A549 (cell line): ENCODE measurements at regions not wholly inside any gene's neighbourhood (a gene's known extent, or its start where the extent isn't known, plus 50 kb on each side); places are given as distances from the start of the nearest gene placed in this dataset.

Experiments
- ATAC-seq, 2 experiments: fragments of 200-7000 bp in 1 of 2; fragments of >200 bp in 1 of 2; cut with Nextera tagmentation in 1 of 2; cut with Tn5 transposase in 1 of 2; 3 replicates each; pipeline versions ENCODE4 v1.8.0 to v1.9.1; 2018 to 2020; ENCODE audit warnings: mild to moderate bottlenecking in 1 of 2, moderate library complexity in 1 of 2
- CTCF ChIA-PET: fragments of 300-600 bp; sonication (Branson Sonifier 250); formaldehyde crosslinking; extraction: SDS; loops from one replicate; lab custom pipeline; 2021; ENCODE audit warnings: antibody characterized with exemption, inconsistent platforms; lab: Yijun Ruan, JAX
- POLR2A ChIA-PET: fragments of 350-600 bp; formaldehyde crosslinking; extraction: SDS; loops from one replicate; lab custom pipeline; 2021; ENCODE audit warnings: antibody characterized with exemption, inconsistent platforms; lab: Yijun Ruan, JAX
- DNase-seq, 2 experiments: peaks; one replicate each; pipeline versions ENCODE4 v3.0.0 to v3.0.0-alpha.2; 2011 to 2016; ENCODE audit warnings: low read depth in 1 of 2, low spot score in 1 of 2
- FAIRE-seq: peaks from 2 replicates; lab custom pipeline; 2011; peaks lifted over from hg19 to GRCh38; lab: Jason Lieb, UNC
- H3K27ac ChIP-seq, 2 experiments: fragments of >200 bp; sonication (Bioruptor Twin); formaldehyde crosslinking; 3 replicates each; pipeline ENCODE4 v1.5.1; 2016 to 2017
- H3K4me1 ChIP-seq: fragments of >200 bp; sonication (Bioruptor Twin); formaldehyde crosslinking; 3 replicates; pipeline ENCODE4 v1.6.1; 2016
- H3K4me2 ChIP-seq: fragments of >200 bp; sonication (Bioruptor Twin); formaldehyde crosslinking; 3 replicates; pipeline ENCODE4 v1.6.1; 2016
- H3K4me3 ChIP-seq: fragments of >200 bp; sonication (Bioruptor Twin); formaldehyde crosslinking; 3 replicates; pipeline ENCODE4 v1.5.1; 2016
- H3K9me3 ChIP-seq: fragments of >200 bp; sonication (Bioruptor Twin); formaldehyde crosslinking; 3 replicates; pipeline ENCODE4 v1.6.1; 2016
- BHLHE40 ChIP-seq: IDR thresholded peaks from 2 replicates; pipeline ENCODE4 v1.6.1; 2012; ENCODE audit warnings: low read depth, low read length, inconsistent platforms
- CBX2 ChIP-seq: fragments of 200-600 bp; sonication (generic); IDR thresholded peaks from 2 replicates; pipeline ENCODE4 v1.6.1; 2016; ENCODE audit warnings: low read depth, mild to moderate bottlenecking, borderline replicate concordance
- CBX8 ChIP-seq: fragments of 200-600 bp; sonication (generic); IDR thresholded peaks from 2 replicates; pipeline ENCODE4 v1.6.1; 2016
- CHD4 ChIP-seq: fragments of 200-600 bp; sonication (generic); IDR thresholded peaks from 2 replicates; pipeline ENCODE4 v1.6.1; 2016; ENCODE audit warnings: antibody characterized with exemption, mild to moderate bottlenecking, borderline replicate concordance
- EHF ChIP-seq: fragments of 250-450 bp; sonication (Bioruptor Pico); IDR thresholded peaks from 2 replicates; pipeline ENCODE4 v1.5.0; 2020; ENCODE audit warnings: mild to moderate bottlenecking
- FOXS1 ChIP-seq: fragments of 250-450 bp; sonication (Bioruptor Pico); IDR thresholded peaks from 2 replicates; pipeline ENCODE4 v1.5.0; 2020; ENCODE audit warnings: mild to moderate bottlenecking, moderate library complexity
- GATA3 ChIP-seq: IDR thresholded peaks from 2 replicates; pipeline ENCODE4 v1.6.1; 2012; ENCODE audit warnings: borderline replicate concordance
- HDAC2 ChIP-seq: fragments of 200-600 bp; sonication (generic); IDR thresholded peaks from 2 replicates; pipeline ENCODE4 v1.6.1; 2016
- HEYL ChIP-seq: fragments of 250-450 bp; sonication (Bioruptor Pico); IDR thresholded peaks from 2 replicates; pipeline ENCODE4 v1.8.0; 2021; ENCODE audit warnings: mild to moderate bottlenecking, moderate library complexity
- HOXB5 ChIP-seq: fragments of 250-450 bp; sonication (Bioruptor Pico); IDR thresholded peaks from 2 replicates; pipeline ENCODE4 v1.5.0; 2020; ENCODE audit warnings: mild to moderate bottlenecking, moderate library complexity
- JUN ChIP-seq, 2 experiments: fragments of >200 bp; sonication (Bioruptor Twin); formaldehyde crosslinking; IDR thresholded peaks; 2 replicates in 1 of 2; 3 replicates in 1 of 2; pipeline ENCODE4 v1.6.1; 2016 to 2017
- JUNB ChIP-seq: fragments of >200 bp; sonication (Bioruptor Twin); formaldehyde crosslinking; IDR thresholded peaks from 2 replicates; pipeline ENCODE4 v1.6.1; 2016
- KDM1A ChIP-seq: fragments of 200-600 bp; sonication (generic); IDR thresholded peaks from 2 replicates; pipeline ENCODE4 v1.6.1; 2016; ENCODE audit warnings: low read depth, mild to moderate bottlenecking
- KDM5A ChIP-seq: fragments of 200-600 bp; sonication (generic); IDR thresholded peaks from 2 replicates; pipeline ENCODE4 v1.6.1; 2016; ENCODE audit warnings: antibody characterized with exemption, mild to moderate bottlenecking
- MYC ChIP-seq: IDR thresholded peaks from 2 replicates; pipeline ENCODE4 v1.6.1; 2012; ENCODE audit warnings: mild to moderate bottlenecking, inconsistent platforms, low read length, improper control_type of control experiment, borderline replicate concordance
- POLR2A ChIP-seq: IDR thresholded peaks from 2 replicates; pipeline ENCODE4 v1.6.1; 2012; ENCODE audit warnings: mild to moderate bottlenecking, low read length
- RAD21 ChIP-seq, 2 experiments: fragments of >200 bp in 1 of 2; sonication (Bioruptor Twin) in 1 of 2; formaldehyde crosslinking in 1 of 2; IDR thresholded peaks in 1 of 2; conservative IDR thresholded peaks in 1 of 2; 2 replicates in 1 of 2; 3 replicates in 1 of 2; pipeline ENCODE4 v1.6.1; 2012 to 2018; ENCODE audit warnings: inconsistent platforms in 1 of 2
- RARB ChIP-seq: fragments of 250-450 bp; sonication (Bioruptor Pico); IDR thresholded peaks from 2 replicates; pipeline ENCODE4 v1.8.0; 2021; ENCODE audit warnings: mild to moderate bottlenecking, moderate library complexity
- RNF2 ChIP-seq: fragments of 200-600 bp; sonication (generic); IDR thresholded peaks from 2 replicates; pipeline ENCODE4 v1.6.1; 2016; ENCODE audit warnings: low read depth, mild to moderate bottlenecking, antibody characterized with exemption, moderate library complexity, borderline replicate concordance
- SREBF2 ChIP-seq: fragments of 450-650 bp; IDR thresholded peaks from 2 replicates; pipeline ENCODE4 v1.6.1; 2014; ENCODE audit warnings: mild to moderate bottlenecking, moderate library complexity
- TP53 ChIP-seq: fragments of 250-450 bp; sonication (Bioruptor Pico); IDR thresholded peaks from 2 replicates; pipeline ENCODE4 v1.5.0; 2021; ENCODE audit warnings: mild to moderate bottlenecking, moderate library complexity
- ZFP36 ChIP-seq: fragments of 450-650 bp; IDR thresholded peaks from 2 replicates; pipeline ENCODE4 v1.6.1; 2014; ENCODE audit warnings: borderline replicate concordance; ENCODE audit not compliant: partially characterized antibody
- ZSCAN20 ChIP-seq: fragments of 250-450 bp; sonication (Bioruptor Pico); IDR thresholded peaks from 2 replicates; pipeline ENCODE4 v1.8.0; 2022; ENCODE audit warnings: mild to moderate bottlenecking, moderate library complexity
- WGBS: methylation state at CpG from one replicate; pipeline ENCODE4 v1.1.6; 2017; ENCODE audit errors: missing lambda C conversion rate; 5-methylcytosine and 5-hydroxymethylcytosine counted together
- TF ChIP-seq, protein P1 (sequence below): fragments of 450-650 bp; IDR thresholded peaks from 2 replicates; pipeline ENCODE4 v1.6.1; 2014; ENCODE audit warnings: antibody characterized with exemption
- TF ChIP-seq, protein P2 (sequence below): IDR thresholded peaks from 2 replicates; pipeline ENCODE4 v1.6.1; 2012; ENCODE audit warnings: low read depth, borderline replicate concordance
- TF ChIP-seq, protein P3 (sequence below): fragments of 150-350 bp; IDR thresholded peaks from 2 replicates; pipeline ENCODE4 v1.6.1; 2014; ENCODE audit warnings: low read depth, mild to moderate bottlenecking, low read length
- TF ChIP-seq, protein P4 (sequence below): fragments of >200 bp; sonication (Bioruptor Twin); formaldehyde crosslinking; IDR thresholded peaks from 3 replicates; pipeline ENCODE4 v1.6.1; 2016
- TF ChIP-seq, protein P5 (sequence below): fragments of 250-450 bp; sonication (Bioruptor Pico); IDR thresholded peaks from 2 replicates; pipeline ENCODE4 v1.5.0; 2020; ENCODE audit warnings: low read depth, mild to moderate bottlenecking, moderate library complexity

DNA sequence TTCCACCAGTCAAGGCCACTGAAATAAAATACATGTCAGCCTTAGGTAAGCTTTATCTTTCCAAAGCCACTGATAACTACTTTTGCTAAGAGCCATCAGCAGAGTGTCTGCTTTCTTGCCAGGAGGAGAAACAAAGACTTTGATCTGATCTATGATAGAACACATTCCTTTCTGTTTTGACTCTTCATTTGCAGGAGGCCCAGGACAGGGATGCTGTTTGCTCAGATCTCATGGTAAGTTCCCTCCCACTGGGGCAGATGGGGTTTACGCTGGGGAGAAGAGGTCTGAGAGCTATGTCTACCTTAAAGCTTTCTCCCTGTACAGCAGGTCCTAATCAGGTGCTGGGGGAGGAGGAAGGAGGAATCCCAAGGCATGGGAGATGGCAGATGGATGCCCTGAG lies 497.6 kb downstream of the NTRK2 start:
- no peak for ATAC-seq
- H3K4me3 ChIP-seq, result no peak overlapping the region
- ChIA-PET CTCF (no interaction called here), POLR2A (no interaction called here)
- no peak overlapping the region for H3K4me2 ChIP-seq
- DNase-seq, result no peak
- no peaks in the 10 kb centered on the region; the same call in 2 of the 3 replicates for H3K9me3 ChIP-seq
- FAIRE-seq, result no peak
- WGBS, result 18% methylated on average over 1 of the region's 1 CpG
- H3K4me1 ChIP-seq, result no peaks in the 10 kb centered on the region
- H3K27ac ChIP-seq, result no peak overlapping the region
- TF ChIP-seq FOXS1 (CRISPR knock-in tag), result no peak
- no peak for TF ChIP-seq JUN (IDR thresholded peaks at IDR 0.05)
- no peak for TF ChIP-seq KDM1A
- no peak for TF ChIP-seq ZSCAN20
- TF ChIP-seq TP53 (CRISPR knock-in tag), result no peak
- TF ChIP-seq, protein P1, sequence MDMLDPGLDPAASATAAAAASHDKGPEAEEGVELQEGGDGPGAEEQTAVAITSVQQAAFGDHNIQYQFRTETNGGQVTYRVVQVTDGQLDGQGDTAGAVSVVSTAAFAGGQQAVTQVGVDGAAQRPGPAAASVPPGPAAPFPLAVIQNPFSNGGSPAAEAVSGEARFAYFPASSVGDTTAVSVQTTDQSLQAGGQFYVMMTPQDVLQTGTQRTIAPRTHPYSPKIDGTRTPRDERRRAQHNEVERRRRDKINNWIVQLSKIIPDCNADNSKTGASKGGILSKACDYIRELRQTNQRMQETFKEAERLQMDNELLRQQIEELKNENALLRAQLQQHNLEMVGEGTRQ, result no peak
- no peak for TF ChIP-seq RARB (CRISPR knock-in tag)
- TF ChIP-seq JUNB, result no peak
- no peak for TF ChIP-seq RAD21 (conservative IDR thresholded peaks at IDR 0.05 in 1 of 2, IDR thresholded peaks at IDR 0.05 in 1 of 2)
- TF ChIP-seq KDM5A, result no peak
- no peak for TF ChIP-seq HEYL (CRISPR knock-in tag)
- TF ChIP-seq HDAC2, result no peak

DNA sequence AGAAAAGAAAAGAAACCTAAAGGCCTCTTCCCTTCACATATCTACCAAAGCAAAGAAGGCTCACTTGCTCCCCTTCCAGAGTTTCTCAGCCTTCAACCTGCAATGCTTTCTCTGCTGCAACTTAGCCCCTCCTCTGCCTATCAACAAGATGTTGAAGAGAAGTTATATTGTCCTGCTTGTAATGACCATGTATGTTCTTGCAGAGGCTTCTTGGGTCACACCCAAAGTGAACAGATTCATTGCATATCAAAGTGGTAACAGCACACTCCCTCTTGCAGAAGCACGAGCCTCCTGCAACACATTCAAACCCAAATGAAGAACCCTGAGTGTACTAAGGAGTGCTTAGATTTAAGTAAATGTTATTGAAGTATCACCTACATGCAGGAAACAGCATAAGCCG lies 494.3 kb downstream of the NTRK2 start:
- no peak for FAIRE-seq
- 6% methylated on average over 2 of the region's 2 CpGs for WGBS
- no peak for ATAC-seq
- DNase-seq, result no peak
- Histone ChIP-seq H3K4me1 (no peaks in the 10 kb centered on the region), H3K27ac (no peak overlapping the region), H3K9me3 (no peaks in the 10 kb centered on the region; the same call in 2 of the 3 replicates)
- CTCF ChIA-PET, result interaction anchor here (0.9 kb wide), 1 partner anchor 11 kb away, joined by 3 read pairs; no protein-coding TSS in a partner anchor
- TF ChIP-seq, protein P2, sequence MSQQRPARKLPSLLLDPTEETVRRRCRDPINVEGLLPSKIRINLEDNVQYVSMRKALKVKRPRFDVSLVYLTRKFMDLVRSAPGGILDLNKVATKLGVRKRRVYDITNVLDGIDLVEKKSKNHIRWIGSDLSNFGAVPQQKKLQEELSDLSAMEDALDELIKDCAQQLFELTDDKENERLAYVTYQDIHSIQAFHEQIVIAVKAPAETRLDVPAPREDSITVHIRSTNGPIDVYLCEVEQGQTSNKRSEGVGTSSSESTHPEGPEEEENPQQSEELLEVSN, result no peak
- TF ChIP-seq BHLHE40, result no peak
- TF ChIP-seq, protein P3, sequence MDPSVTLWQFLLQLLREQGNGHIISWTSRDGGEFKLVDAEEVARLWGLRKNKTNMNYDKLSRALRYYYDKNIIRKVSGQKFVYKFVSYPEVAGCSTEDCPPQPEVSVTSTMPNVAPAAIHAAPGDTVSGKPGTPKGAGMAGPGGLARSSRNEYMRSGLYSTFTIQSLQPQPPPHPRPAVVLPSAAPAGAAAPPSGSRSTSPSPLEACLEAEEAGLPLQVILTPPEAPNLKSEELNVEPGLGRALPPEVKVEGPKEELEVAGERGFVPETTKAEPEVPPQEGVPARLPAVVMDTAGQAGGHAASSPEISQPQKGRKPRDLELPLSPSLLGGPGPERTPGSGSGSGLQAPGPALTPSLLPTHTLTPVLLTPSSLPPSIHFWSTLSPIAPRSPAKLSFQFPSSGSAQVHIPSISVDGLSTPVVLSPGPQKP, result no peak
- no peak for TF ChIP-seq ZFP36
- TF ChIP-seq POLR2A, result no peak
- no peak for TF ChIP-seq JUNB
- no peak for TF ChIP-seq CBX2
- no peak for TF ChIP-seq RAD21 (conservative IDR thresholded peaks at IDR 0.05 in 1 of 2, IDR thresholded peaks at IDR 0.05 in 1 of 2)
- no peak for TF ChIP-seq MYC
- TF ChIP-seq, protein P4, sequence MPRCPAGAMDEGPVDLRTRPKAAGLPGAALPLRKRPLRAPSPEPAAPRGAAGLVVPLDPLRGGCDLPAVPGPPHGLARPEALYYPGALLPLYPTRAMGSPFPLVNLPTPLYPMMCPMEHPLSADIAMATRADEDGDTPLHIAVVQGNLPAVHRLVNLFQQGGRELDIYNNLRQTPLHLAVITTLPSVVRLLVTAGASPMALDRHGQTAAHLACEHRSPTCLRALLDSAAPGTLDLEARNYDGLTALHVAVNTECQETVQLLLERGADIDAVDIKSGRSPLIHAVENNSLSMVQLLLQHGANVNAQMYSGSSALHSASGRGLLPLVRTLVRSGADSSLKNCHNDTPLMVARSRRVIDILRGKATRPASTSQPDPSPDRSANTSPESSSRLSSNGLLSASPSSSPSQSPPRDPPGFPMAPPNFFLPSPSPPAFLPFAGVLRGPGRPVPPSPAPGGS, result no peak
- TF ChIP-seq, all 56 proteins: peak for 0
- H3K4me2 ChIP-seq, result no peak overlapping the region
- no peak overlapping the region for H3K4me3 ChIP-seq
- POLR2A ChIA-PET, result no interaction called here

DNA sequence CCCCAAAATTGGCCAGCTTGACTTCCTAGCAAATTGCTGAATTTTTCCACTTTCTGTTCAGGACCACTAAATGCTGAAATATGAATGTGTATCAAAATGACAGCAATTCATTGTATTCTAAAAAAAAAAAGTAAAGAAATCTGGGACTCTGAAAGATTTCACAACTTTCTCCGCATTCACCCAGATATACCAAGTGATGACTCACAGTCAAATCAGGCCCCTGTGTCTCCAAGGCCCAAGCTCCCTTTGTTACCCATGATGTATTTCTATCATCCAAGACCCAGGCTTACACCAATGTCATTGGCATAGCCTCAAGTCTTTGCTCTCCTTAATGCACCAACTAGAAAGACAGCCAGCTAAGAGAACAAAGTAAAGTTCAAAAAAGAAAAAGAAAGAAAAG lies 493.9 kb downstream of the NTRK2 start:
- no peak overlapping the region for H3K4me3 ChIP-seq
- no peak overlapping the region for H3K4me2 ChIP-seq
- ChIA-PET POLR2A (no interaction called here), CTCF (interaction anchor here (0.9 kb wide), 1 partner anchor 11 kb away, joined by 3 read pairs; no protein-coding TSS in a partner anchor)
- ATAC-seq (no peak), DNase-seq (no peak), FAIRE-seq (no peak)
- no peak for TF ChIP-seq HOXB5 (CRISPR knock-in tag)
- no peak for TF ChIP-seq RNF2
- no peak for TF ChIP-seq POLR2A
- no peak for TF ChIP-seq KDM1A
- no peak for TF ChIP-seq CBX2
- no peak for TF ChIP-seq ZFP36
- no peak for TF ChIP-seq SREBF2
- no peak for TF ChIP-seq GATA3
- no peak for TF ChIP-seq ZSCAN20
- TF ChIP-seq EHF (CRISPR knock-in tag), result no peak
- TF ChIP-seq, protein P5, sequence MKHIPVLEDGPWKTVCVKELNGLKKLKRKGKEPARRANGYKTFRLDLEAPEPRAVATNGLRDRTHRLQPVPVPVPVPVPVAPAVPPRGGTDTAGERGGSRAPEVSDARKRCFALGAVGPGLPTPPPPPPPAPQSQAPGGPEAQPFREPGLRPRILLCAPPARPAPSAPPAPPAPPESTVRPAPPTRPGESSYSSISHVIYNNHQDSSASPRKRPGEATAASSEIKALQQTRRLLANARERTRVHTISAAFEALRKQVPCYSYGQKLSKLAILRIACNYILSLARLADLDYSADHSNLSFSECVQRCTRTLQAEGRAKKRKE, result no peak
- no peak for TF ChIP-seq CBX8
- no peak for TF ChIP-seq CHD4
- no peaks in the 10 kb centered on the region; the same call in 2 of the 3 replicates for H3K9me3 ChIP-seq
- H3K4me1 ChIP-seq, result no peaks in the 10 kb centered on the region
- H3K27ac ChIP-seq, result no peak overlapping the region
- WGBS, result 30% methylated on average over 1 of the region's 1 CpG
